Nephron progenitor cell (in vitro differentiated cells): ENCODE measurements at regions not wholly inside any gene's neighbourhood (a gene's known extent, or its start where the extent isn't known, plus 50 kb on each side); places are given as distances from the start of the nearest gene placed in this dataset.

Experiments used
- DNase-seq: peaks from one replicate; pipeline ENCODE4 v3.0.0; 2021
- H3K27ac Mint-ChIP-seq: 2 replicates; pipeline ENCODE4 v1.8.0; 2021; ENCODE audit warnings: mild to moderate bottlenecking, moderate library complexity, mixed read lengths
- H3K27me3 Mint-ChIP-seq: 2 replicates; pipeline ENCODE4 v1.8.0; 2021; ENCODE audit warnings: mild to moderate bottlenecking, low read depth, mixed read lengths; ENCODE audit not compliant: poor library complexity
- H3K36me3 Mint-ChIP-seq: 2 replicates; pipeline ENCODE4 v1.8.0; 2021; ENCODE audit warnings: low read depth, mixed read lengths
- H3K4me1 Mint-ChIP-seq: 2 replicates; pipeline ENCODE4 v1.8.0; 2021; ENCODE audit warnings: mixed read lengths
- H3K4me3 Mint-ChIP-seq: 2 replicates; pipeline ENCODE4 v1.8.0; 2021; ENCODE audit warnings: mild to moderate bottlenecking, moderate library complexity, mixed read lengths
- H3K9me3 Mint-ChIP-seq: 2 replicates; pipeline ENCODE4 v1.8.0; 2021; ENCODE audit warnings: mild to moderate bottlenecking, moderate library complexity, mixed read lengths
- TF ChIP-seq, protein P1 (sequence below): fragments of 200-600 bp; sonication (generic); IDR thresholded peaks from 2 replicates; pipeline ENCODE4 v1.5.0; 2021; ENCODE audit warnings: antibody characterized with exemption

DNA sequence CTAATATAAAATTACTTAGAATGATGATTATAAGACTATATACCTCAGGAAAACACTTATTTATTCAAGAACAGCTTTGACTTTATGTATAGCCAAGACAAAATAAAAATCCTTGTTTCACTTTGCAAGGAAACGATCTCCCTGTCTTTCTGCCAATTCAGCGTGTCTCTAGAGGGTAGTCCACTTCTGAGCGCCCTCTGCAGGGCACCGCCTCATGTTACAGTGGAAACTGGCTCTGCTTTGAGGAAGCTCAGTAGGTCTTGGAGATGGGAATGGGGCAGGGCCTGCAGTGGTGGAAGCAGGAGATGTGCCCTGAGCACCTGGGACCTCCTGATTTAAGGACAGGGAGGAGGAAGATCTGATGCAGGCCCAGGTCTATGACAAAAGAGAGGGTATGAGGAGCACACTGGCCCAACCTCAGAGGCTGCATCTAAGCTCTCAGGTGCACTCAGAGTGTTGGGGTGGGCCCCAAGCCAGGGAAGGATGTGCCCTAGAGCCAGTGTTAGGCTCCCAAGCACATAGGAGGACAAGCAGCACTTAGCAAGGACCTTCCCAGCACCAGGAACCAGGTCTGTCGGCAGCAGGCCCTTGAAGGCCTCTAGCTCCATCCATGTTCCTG lies 481.0 kb downstream of the TNS3 start:
- no peaks in the 10 kb centered on the region for H3K9me3 Mint-ChIP-seq
- H3K4me1 Mint-ChIP-seq, result no peaks in the 10 kb centered on the region
- TF ChIP-seq, protein P1, sequence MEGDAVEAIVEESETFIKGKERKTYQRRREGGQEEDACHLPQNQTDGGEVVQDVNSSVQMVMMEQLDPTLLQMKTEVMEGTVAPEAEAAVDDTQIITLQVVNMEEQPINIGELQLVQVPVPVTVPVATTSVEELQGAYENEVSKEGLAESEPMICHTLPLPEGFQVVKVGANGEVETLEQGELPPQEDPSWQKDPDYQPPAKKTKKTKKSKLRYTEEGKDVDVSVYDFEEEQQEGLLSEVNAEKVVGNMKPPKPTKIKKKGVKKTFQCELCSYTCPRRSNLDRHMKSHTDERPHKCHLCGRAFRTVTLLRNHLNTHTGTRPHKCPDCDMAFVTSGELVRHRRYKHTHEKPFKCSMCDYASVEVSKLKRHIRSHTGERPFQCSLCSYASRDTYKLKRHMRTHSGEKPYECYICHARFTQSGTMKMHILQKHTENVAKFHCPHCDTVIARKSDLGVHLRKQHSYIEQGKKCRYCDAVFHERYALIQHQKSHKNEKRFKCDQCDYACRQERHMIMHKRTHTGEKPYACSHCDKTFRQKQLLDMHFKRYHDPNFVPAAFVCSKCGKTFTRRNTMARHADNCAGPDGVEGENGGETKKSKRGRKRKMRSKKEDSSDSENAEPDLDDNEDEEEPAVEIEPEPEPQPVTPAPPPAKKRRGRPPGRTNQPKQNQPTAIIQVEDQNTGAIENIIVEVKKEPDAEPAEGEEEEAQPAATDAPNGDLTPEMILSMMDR, result peak; percentile 49
- no peak overlapping the region for H3K27ac Mint-ChIP-seq
- H3K27me3 Mint-ChIP-seq, result peaks cover 6% of the 10 kb centered on the region
- H3K36me3 Mint-ChIP-seq, result no peaks in the 10 kb centered on the region
- no peak overlapping the region for H3K4me3 Mint-ChIP-seq
- DNase-seq, result peak; percentile 45

DNA sequence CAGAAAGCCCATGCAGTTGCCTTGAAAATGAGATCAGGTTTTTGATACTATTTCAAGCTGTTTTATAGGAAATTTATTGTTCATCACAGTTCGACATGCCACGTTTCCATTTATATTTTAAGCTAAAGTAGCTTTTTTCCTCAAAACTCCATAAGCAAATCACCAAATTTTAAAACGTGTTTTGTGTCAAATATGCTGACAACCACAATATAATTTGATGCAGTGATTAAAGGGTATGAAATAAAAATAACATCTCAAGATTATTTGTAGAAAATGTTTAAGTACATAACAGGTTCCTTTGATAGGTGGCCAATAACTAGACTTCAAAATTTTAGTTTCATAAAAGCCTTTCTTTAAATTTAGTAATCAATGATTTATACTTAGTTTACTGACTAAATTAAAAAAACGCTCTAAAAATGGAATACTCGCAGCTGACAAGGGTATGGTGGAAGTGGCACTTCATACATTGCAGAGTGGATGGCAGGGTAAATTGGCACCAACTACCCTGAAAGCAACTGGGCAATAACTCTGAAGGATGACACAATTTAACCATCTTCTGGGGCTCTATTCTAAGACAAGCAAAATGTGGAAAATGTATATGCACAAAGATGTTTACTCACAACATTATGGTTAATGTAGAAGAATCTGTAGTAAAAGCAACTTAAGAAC lies 481.6 kb downstream of the TNS3 start:
- H3K36me3 Mint-ChIP-seq, result no peaks in the 10 kb centered on the region
- TF ChIP-seq, protein P1, result no peak
- no peaks in the 10 kb centered on the region for H3K4me1 Mint-ChIP-seq

DNA sequence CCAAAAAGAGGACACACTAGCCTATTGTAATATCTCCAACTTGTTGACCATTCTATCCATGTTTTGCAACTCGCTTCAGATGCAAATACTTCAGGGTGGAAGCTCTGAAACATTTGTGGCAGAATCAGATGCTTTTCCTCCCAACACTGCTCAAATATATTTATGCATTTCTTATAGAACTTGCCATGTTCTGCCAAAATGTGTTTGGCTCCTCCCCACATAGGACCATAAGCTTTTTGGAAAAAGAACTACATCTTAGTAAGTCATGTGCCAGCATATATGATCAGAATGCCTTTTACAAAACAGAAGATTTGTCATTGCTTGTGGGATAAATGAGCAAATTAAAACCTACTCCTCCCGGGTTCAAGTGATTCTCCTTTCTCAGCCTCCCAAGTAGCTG lies 484.5 kb downstream of the TNS3 start:
- no peaks in the 10 kb centered on the region for H3K9me3 Mint-ChIP-seq

More for the DNA sequence above, 481.6 kb downstream of the TNS3 start:
- Mint-ChIP-seq H3K27ac (no peak overlapping the region), H3K27me3 (peaks cover 6% of the 10 kb centered on the region), H3K4me3 (no peak overlapping the region), H3K9me3 (no peaks in the 10 kb centered on the region)
- no peak for DNase-seq

DNA sequence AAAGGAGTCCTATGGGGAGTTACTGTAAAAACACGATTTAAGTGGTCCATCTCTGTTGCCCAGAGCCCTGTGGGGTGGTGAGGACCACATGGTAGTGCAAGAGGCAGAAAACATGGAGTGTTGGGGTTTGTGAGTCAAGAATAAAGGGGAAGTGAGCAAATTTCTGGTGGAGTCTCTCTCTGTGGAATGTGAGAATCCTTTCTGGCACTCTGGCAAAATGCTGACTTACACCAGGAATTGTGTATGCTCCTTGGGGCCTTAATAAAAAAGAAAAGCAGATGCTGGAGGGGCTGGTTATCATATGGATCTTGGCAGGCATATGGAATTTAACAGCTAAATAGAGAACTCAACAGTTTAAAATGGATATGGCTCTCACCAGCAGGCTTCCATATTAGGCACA lies 486.0 kb downstream of the TNS3 start:
- Mint-ChIP-seq H3K27ac (no peak overlapping the region), H3K9me3 (no peaks in the 10 kb centered on the region), H3K4me1 (no peaks in the 10 kb centered on the region), H3K27me3 (peaks cover 13% of the 10 kb centered on the region), H3K36me3 (no peaks in the 10 kb centered on the region), H3K4me3 (no peak overlapping the region)
- no peak for DNase-seq
- TF ChIP-seq, protein P1, result no peak

More for the DNA sequence above, 484.5 kb downstream of the TNS3 start:
- H3K4me3 Mint-ChIP-seq, result no peak overlapping the region
- no peaks in the 10 kb centered on the region for H3K4me1 Mint-ChIP-seq
- DNase-seq, result no peak
- H3K27ac Mint-ChIP-seq, result no peak overlapping the region
- TF ChIP-seq, protein P1, result no peak
- no peaks in the 10 kb centered on the region for H3K36me3 Mint-ChIP-seq
- peaks cover 11% of the 10 kb centered on the region for H3K27me3 Mint-ChIP-seq

DNA sequence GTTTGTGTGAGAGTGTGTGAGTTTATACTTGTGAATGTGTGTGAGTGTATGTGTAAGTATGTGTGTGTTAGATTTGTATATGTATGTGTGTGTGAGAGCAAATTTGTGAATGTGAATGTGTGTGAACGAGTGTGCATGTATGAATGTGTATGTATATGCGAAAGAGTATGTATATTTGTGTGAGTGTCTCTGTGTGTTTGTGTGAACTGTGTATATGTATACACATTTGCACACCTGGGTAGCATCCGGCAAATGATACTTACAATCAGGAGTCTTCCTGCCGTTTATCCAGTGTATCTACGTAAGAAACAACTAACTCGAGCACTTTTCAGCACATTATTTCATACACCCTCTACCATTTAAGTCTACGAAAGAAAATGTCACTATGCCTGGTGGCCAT lies 487.4 kb downstream of the TNS3 start:
- Mint-ChIP-seq H3K4me1 (no peaks in the 10 kb centered on the region), H3K36me3 (no peaks in the 10 kb centered on the region)

More for the DNA sequence above, 487.4 kb downstream of the TNS3 start:
- Mint-ChIP-seq H3K27me3 (peaks cover 23% of the 10 kb centered on the region), H3K27ac (no peak overlapping the region), H3K9me3 (no peaks in the 10 kb centered on the region), H3K4me3 (no peak overlapping the region)
- DNase-seq, result no peak
- TF ChIP-seq, protein P1, result no peak
